ENCODE measurements at regions not wholly inside any gene's neighbourhood (a gene's known extent, or its start where the extent isn't known, plus 50 kb on each side); places are given as distances from the start of the nearest gene placed in this dataset.

DNA sequence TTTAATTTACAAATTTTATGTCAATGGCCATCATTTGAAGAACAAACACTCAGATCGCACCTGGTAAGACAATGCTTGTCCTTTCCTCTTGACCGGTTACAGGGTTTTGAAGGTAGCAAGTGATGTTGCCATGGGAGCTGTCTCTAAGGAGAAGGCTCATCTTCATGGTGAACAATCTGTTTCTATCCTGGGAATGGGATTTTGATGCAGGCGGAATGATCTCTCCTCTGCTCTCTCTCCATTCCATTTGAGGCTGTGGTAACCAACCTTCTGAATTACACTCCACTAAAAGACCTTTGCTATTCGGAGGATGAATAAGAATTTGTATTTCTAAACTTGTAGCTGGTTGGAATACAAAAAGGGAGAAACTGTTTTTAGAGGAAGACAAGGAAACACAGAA is 57.9 kb upstream of the SLC5A9 start:
- DNase-seq (ENCODE audit: low spot score) = peak; percentile 2

DNA sequence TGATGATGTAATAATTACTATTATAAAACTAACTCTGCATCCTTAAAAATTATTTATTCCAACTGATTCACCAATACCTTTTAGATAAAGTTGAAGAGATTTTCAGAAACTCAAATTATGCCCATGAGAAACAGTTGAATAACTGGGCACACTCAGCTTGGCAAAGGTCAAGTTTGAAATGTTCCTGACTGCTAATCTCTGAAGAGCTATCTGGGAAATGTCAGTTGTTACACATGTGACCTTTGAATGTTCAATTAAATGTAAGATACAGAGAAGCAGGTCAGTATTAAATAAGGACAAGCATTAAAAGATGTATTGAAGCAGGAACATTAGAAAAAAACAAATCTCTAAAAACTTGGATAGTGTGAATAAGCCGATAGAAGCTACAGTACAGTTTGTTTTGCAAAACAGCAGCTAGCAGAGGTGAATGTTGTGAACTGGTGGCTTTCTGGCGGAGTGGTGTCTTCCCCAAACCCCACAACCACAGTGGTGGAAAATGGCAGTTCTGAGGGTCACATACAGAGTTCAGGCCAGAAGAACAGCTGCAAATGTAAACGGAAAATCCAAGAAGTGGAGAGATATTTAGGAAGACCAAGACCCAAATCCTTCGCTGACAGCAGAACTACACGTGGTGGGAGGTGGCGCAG is 61.9 kb upstream of the SLC5A9 start:
- no peak for DNase-seq (ENCODE audit: low spot score)

DNA sequence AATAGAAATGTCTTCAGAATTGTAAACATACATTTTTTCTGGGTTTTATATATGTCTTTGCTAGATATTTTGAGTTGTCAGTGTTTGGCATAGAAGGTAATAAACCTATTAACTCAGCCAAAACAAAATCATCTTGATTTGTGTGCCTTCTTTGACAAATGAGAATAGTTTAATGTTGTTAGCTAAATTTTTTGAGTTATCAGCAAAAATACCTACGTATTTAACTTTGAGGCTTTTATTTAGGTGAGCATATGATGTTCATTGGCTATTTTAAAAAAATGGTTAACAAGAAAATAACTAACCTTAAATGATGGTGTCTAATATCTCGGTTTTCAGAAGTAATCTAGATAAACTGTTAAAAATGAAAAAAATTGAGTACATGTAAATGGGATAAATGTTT is 83.2 kb upstream of the SLC5A9 start:
- DNase-seq (ENCODE audit: low spot score) = no peak

DNA sequence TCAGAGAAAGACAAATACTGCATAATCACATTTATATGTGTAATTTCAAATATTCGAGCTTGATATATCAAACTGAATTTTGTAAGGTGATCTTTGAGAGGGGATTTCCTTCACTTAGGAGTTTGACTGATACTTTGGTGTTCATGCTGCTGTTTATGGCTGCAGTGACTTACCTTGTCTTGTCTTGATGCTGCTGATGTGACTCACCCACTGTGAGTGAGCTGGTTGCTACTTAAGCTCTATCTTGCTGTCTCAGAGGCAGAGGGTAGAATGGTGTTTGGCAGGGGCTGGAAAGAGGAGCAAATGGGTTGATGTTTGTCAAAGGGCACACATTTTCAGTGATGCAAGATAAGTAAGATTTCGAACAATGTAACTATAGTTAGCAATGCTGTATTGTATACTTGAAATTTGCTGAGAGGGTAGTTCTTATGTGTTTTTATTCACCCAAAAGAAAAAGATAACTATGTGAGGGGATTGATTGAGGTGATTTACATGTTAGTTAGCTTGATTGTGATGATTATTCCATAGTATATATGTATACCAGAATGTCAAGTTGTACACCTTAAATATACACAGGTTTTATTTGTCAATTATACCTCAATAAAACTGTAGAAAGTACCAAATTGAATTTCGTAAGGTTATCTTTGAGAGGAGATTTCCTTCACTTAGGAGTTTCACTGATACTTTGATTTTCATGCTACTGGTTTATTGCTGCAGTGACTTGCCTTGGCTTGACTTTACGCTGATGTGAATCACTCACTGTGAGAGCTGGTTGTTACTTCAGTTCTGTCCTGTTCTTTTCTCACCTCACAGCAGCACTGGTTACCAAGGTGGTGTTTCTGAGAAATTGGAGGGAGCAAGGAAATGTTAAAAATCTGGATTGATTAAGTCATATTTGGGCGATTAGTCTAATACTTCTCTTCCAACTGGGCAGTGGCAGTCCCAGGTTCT is 94.5 kb upstream of the SLC5A9 start:
- DNase-seq (ENCODE audit: low spot score) = no peak

DNA sequence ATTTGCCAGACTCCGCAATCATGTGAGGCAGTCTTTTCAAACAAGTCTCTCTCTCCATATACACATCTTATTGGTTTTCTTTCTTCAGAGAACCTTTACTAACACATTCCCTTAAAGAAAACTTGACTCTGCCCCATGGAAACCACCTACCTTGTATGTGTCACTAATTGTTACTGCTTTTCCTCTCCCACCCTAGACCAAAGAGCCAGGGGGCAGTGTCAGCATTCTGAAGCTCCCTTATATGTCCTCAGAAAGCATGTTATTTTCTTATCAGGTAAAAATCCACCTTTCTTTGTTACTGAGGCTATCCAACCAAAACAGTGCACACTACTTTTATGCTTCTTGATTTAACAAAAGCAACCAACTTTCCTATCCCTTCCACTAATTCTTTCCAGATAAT is 98.9 kb upstream of the SLC5A9 start:
- DNase-seq (ENCODE audit: low spot score) = no peak

DNA sequence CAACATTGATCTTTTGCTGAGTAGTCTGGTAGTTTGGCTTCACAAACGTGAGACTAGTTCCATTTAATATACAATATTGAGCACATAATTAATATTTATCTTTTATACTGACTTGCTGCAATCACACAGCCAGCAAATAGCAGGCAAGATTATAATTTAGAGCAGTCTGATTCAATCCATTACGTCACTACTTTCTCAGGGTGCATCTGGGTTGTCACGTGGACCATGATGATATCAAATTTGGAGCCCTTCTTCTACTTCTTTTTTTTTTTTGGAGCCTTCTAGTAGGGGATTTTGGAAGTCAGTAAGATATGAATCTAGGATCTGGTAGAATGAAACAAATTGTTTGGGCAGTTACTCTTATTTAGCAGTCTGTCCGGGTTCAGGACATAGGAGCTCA is 100.6 kb upstream of the SLC5A9 start:
- DNase-seq (ENCODE audit: low spot score) = no peak

DNA sequence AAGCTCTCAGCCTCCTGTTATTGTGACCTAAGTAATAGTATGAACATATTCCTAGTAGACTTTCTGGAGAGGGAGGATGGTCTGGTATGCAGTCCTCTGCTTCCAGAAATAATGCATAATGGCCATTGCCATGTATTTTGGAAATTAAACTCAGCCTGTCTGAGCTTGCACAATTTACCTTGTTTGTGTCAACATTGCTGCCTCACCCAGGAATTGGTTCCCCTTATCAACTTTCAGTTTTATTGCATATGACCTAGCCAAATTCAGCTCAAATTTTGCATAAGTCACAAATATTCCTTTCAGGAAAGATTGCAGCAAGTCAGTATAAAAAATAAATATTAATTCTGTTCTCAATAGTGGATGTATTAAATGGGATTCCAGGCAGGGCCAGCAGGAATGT is 101.9 kb upstream of the SLC5A9 start:
- no peak for DNase-seq (ENCODE audit: low spot score)

DNA sequence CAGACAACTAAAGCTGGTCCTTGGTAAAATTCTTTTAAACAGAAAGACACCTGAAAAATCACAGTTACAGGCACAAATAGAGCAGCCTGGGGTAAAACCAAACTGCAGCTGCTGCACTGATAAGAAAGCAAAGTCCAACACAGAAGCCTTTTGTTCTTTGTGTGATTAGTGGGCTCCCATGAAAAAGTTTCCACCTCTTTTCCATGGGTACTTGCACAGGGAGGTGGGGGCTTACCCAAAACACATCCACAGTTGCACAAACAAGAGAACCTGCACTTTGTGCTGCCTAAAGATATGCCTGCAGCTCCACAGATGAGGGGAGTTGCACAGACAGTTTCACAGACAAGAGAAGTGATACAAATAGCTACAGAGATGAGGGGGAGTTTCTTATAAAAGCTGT is 106.7 kb upstream of the SLC5A9 start:
- DNase-seq (ENCODE audit: low spot score) = no peak

DNA sequence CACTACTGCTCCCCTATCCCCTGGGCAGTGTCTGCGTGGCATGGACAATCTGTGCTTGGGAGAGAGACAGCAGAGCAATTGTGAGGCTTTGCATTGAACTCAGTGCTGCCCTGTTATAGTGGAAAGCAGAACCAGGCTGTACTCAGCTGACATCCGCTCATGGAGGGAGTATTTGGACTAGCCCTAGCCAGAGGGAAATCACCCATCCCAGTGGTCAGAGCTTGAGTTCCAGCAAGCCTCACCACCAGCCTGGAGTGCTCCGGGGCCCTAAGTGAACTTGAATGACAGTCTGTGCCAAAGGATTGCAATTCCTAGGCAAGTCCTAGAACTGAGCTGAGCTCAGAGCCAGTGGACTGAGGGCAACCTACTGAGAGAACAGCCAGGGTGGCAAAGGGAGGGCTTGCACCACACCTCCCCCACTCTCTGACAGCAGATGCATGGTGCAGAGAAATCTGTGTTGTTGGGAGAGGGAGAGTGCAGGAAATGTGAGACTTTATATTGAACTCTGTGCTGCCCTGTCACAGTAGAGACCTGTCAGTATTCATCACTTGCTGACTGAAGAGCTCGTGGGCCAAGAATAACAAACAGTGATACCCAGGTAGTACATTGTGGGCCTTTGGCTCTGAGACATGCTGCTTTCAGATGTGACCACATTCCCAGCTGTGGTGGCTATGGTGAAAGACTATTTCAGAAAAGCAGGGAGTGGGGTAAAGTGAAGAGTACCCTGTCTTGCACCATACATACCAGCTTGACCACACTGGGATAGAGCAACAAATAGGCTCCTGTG is 107.7 kb upstream of the SLC5A9 start:
- no peak for DNase-seq (ENCODE audit: low spot score)

DNA sequence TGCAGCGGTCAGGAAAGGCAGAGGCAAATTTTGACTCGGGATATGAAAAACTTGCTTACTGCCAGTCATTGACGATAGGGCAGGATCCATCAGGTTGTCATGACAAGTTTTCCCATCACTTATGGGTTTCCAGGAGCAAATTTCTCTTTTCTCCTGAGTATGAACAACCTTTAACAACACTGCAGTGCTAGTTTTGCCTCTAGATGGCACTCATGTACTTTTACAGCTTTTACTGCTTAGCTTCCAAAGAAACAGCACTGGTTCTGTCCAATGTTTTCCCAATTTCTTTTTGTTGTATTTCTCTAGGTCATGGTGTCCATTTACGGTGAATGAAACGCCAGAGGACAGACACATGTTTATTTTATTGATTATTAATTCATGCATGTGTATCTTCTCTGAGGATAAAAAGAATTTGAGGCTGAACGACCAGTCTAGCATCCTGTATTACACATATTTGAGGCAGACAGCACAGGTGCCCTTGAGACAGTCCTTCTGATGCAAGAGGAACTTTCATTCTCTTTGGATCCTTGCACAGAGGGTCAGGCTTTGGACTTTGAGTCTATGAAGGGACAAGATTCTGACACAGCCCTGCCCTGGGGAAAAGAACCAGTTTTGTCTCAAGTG is 112.3 kb upstream of the TRABD2B start:
- DNase-seq (ENCODE audit: low spot score) = peak; percentile 80

DNA sequence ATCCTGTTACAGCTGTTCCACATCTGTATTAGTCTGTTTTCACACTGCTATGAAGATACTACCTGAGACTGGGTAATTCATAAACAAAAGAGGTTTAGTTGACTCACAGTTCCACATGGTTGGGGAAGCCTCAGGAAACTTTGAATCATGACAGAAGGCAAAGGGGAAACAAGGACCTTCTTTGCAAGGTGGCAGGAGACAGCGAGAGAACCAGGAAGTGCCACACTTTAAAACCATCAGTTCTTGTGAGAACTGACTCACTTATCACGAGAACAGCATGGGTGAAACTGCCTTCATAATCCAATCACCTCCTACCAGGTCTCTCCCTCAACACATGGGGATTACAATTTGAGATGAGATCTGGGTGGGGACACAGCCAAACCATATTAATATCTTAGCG is 110.3 kb upstream of the TRABD2B start:
- no peak for DNase-seq (ENCODE audit: low spot score)

DNA sequence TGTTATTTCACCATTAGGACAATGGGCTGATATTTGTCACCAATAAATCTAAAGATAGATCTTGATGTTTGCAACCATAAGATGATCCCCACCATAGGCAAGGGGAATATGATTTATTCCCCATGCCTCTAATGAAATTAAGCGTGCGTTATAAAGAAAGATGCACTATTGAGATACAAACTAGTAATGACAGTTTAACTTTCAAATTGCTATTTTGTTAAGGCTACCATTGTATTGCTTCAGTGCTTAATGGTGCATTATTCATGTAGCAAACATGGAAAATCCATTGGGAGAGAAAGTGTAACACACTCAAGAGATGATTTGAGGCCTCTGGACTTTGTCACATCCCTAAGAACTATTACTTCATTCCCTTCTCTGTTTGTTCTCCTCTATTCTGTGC is 108.9 kb upstream of the TRABD2B start:
- DNase-seq (ENCODE audit: low spot score) = no peak

DNA sequence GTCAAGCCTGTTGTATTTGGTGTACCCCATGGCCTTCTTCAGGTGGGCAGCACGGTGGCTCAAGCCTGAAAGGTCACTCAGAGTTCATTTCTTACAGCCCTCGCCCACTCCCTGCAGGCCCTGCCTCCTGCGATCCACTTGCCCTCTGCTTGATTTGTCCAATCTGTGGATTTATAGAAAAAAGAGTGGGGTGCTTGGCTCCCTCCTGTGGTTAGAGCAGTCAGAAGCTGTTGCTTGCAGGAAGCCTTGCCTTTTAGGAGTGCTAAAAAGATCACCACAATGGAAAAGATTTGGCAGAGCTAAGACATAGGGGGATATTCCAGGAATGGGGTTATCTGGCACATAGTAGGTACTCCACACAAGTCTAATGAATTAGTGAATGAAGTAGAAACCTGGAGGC is 108.0 kb upstream of the TRABD2B start:
- no peak for DNase-seq (ENCODE audit: low spot score)

DNA sequence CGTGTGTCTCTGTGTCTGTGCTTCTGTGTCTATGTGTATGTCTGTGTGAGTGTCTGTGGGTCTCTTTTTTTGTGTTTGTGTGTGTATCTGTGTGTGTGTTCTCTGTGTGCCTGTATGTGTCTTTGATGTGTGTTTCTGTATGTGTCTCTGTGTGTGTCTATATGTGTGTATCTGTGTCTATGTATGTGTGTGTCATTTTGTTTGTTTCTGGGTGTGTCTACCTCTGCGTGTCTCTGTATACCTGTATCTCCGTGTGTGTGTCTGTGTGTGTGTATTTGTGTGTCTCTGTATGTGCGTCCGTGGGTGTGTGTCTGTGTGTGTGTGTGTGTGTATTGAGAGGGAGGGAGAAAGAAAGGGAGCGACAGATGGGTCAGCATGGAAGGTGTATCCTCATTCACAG is 106.3 kb upstream of the TRABD2B start:
- no peak for DNase-seq (ENCODE audit: low spot score)

DNA sequence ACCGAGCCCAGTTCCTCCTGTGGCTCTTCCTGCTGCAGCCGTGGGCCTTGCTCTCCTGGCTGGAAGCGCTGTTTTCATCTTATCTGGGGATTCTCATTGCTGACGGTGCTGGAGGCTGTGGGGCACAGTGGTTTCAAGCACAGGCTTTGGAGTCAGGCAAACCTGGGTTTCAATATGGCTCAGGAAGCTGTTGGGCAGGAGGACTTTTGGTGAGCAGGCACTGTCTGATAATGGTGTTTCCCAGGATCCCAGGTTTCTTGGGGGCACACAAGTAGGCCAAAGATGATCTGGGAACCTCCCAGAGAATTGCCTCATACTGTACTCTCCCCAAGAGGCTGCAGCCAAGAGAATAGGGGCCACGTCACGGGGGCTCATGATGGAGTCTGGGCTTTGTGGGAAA is 105.6 kb upstream of the TRABD2B start:
- DNase-seq (ENCODE audit: low spot score) = no peak

DNA sequence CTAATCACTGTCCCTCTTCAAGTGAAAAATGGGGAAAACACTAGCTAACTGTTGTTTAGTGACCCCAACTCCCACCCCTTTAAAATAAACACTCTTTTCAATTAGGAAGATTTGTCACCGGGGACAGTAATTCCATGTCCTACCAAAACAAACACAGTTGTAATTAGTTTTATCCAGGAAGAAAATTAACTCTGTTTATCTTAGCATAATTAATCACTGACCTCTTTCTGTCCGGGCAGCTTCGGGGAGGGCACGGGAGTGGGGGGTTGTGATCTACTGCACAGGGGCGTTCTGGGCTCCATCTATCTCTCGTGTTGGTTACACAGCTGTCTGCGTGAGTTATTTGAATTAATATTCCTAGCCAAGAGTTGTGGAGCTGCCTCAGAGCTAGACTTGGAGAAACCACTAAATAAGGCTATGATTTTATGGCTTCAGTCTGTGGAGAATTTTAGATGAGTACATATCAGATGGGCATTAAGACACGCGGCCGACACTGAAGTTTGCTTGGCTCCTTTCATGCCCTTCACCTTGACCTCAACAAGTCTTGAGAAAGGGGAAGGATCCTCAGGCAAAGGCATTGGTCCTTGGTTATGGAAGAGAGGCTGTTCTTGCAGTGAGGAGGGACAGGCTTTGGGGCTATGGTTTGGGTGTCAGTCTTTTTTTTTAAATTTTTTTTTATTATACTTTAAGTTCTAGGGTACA is 102.0 kb upstream of the TRABD2B start:
- DNase-seq (ENCODE audit: low spot score) = no peak

DNA sequence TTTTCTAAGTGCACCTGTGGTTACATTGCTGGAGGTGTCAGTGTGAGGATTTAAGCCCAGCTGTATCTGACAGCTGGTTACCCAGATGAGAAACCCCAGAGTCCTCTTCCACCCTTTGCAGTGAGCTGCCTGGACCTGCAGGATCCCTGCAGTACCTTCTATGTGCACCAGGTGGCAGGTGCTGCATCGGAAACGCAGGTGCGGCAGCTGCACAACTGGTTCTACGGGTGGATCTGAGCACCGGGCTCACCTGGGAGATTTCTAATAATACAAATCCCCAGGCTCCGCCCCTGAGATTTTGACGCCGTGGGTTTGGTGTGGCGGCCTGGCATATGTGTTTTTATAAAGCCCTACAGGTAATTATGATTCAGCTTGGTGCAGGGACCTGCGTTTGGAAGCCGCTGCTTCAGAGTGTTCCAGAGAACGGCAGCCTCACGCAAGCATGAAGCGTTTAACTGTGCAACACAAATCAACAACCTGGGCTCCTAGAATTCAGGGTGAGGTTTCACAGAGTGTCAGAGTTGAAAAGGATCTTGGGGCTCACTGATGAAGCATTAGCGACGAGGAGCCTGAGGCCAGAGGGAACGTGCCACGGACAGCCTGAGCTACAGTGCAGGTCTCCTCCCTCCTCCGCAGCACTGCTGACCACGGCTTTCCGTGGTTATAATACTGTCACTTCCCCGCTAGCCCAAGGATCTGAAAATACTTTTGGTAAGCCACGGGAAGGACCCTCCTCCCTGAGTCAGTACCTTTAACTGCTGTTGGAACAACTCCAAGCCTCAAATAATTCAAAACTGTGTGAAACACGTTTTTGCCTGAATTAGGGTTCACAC is 96.7 kb upstream of the TRABD2B start:
- DNase-seq (ENCODE audit: low spot score) = no peak

DNA sequence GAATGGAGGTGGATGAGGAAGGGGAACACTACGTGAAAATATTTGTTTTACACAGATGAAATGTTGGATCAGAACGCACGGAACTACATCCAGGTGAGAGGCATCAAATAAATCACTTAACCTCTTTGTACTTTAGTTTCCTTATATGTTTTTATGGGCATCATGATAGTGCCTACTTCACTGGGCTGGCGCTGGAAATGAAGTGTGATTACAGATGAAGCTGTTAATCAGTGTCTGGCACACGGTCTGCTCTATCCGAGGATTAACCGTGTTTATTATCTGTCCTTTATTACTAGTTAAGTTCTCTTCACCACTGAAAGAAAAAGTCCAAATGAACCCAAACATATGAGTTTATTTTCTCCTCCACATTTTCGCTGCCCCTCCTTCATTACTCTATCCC is 96.0 kb upstream of the TRABD2B start:
- no peak for DNase-seq (ENCODE audit: low spot score)

DNA sequence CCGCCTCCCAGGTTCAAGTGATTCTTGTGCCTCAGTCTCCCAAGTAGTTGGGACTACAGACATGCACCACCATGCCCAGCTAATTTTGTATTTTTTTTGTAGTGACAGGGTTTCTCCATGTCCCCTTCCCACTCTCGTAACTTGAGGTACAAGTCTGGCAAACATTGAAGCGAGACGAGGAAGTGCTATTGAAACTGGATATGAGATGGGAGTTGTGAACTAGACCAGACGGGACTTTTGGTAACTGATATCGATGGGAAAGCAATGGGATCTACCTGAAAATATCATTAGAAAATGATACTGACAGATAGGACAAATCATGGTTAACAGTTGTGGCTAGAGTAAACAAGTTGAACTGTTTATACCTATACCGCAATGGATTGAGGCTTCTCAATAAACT is 95.2 kb upstream of the TRABD2B start:
- no peak for DNase-seq (ENCODE audit: low spot score)

DNA sequence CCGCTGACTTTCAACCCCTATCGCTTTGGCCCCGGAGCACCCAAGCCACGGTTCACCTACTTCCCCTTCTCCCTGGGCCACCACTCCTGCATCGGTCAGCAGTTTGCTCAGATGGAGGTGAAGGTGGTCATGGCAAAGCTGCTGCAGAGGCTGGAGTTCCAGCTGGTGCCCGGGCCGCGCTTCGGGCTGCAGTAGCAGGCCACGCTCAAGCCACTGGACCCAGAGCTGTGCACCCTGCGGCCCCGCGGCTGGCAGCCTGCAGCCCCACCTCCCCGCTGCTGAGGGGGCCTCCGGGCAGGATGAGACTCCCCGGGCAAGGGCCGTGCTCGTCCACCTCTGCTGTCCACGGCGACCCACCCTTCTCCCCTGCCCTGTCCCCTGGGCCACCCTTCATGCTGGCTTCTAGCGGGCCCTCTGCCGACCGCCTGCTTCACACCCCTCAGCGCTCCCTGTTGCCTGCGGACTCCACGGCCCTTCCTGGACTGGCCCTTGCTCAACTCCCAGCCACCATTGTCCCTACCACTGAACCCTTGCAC is 92.2 kb upstream of the TRABD2B start:
- no peak for DNase-seq (ENCODE audit: low spot score)

DNA sequence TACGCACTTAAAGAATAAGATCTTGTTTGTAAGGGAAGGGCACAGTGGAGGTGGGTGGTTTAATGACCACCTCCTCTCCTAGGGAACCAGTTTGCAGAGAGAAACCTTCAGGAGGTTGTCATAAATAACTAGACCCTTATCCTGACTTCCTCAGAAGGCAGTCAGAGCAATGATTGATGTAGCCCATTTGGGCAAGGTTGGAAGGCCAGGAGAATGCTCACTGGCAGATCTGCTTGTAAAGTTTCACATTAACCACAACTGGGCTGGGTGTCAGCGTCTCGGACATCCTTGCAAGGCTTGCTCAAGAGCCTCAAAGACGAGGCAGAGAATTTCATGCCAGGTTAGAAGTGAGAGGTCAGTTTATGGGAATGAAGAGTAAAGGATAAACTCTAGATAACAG is 87.6 kb upstream of the TRABD2B start:
- no peak for DNase-seq (ENCODE audit: low spot score)

All from Ammon's horn (tissue), 1 donor.